ENCODE measurements at regions not wholly inside any gene's neighbourhood (a gene's known extent, or its start where the extent isn't known, plus 50 kb on each side); places are given as distances from the start of the nearest gene placed in this dataset.

- CTCF ChIA-PET: no interaction called here
- H3K4me1 ChIP-seq (ENCODE audit: control insufficient read depth in 1 of 2, insufficient read depth in 2 of 2, low read length in 2 of 2): peaks cover 4 to 11% of the 10 kb centered on the region in 2 experiments; a peak in 1 of 4 replicates
- no peak overlapping the region for H3K4me2 ChIP-seq (ENCODE audit: low read length)
- RAD21 ChIA-PET (ENCODE audit: low non-redundant PET in 1 of 2, low total read pairs in 2 of 2, uncharacterized antibody in 2 of 2, unreplicated experiment in 2 of 2): no interaction called here
- ATAC-seq: no peak
- no peaks in the 10 kb centered on the region for H3K9me3 ChIP-seq (ENCODE audit: control insufficient read depth in 1 of 2, insufficient read depth in 1 of 2, low read depth in 1 of 2, low read length in 2 of 2)
- no peaks in the 10 kb centered on the region for H3K9me2 ChIP-seq (ENCODE audit: insufficient read depth)
- no peaks in the 10 kb centered on the region for H3K27me3 ChIP-seq (ENCODE audit: insufficient read depth, low read length)
- H3K27ac ChIP-seq (ENCODE audit: low read depth, low read length): no peak overlapping the region
- H3K79me2 ChIP-seq (ENCODE audit: insufficient read depth, low read length): no peaks in the 10 kb centered on the region
- intact Hi-C loops (cut with micrococcal nuclease): no loop called here
- no peaks in the 10 kb centered on the region for H3K36me3 ChIP-seq (ENCODE audit: control insufficient read depth in 1 of 2, insufficient read depth in 2 of 2, low read length in 2 of 2)
- no peak overlapping the region for H2AFZ ChIP-seq (ENCODE audit: low read depth, low read length, poor library complexity, severe bottlenecking)
- POLR2A ChIA-PET: no interaction called here
- no peaks in the 10 kb centered on the region for H4K20me1 ChIP-seq (ENCODE audit: insufficient read depth)
- TF ChIP-seq CEBPB (IDR thresholded peaks at IDR 0.05; ENCODE audit: low read depth) (no peak), CTCF (IDR thresholded peaks at IDR 0.05 in 2 of 3, conservative IDR thresholded peaks at IDR 0.05 in 1 of 3; ENCODE audit: borderline replicate concordance in 1 of 3, insufficient read depth in 1 of 3, low read depth in 2 of 3, low read length in 2 of 3) (no peak), ZNF274 (IDR thresholded peaks at IDR 0.05; ENCODE audit: low read depth, low read length) (no peak), ZBTB33 (IDR thresholded peaks at IDR 0.05; ENCODE audit: extremely low read depth, insufficient replicate concordance, low read length) (no peak), POLR2AphosphoS5 (IDR thresholded peaks at IDR 0.05; ENCODE audit: low read depth, low read length) (no peak)
- H3K9ac ChIP-seq (ENCODE audit: low read length): no peak overlapping the region
- BruUV-seq (replicated peaks): no TSS peak
- H3K4me3 ChIP-seq (replicated peaks in 1 of 2; ENCODE audit: low read depth in 1 of 2, low read length in 2 of 2): no peak overlapping the region
- DNase-seq (ENCODE audit: low read depth, low spot score): no peak
Measured at GRCh38 chr10:28925121-28925663, 247.9 kb downstream of the BAMBI start.

Data from HCT116 (cell line).